NOMO-1 treated with DMSO at 0.1 percent for 48 hours (cell line): ENCODE measurements at regions not wholly inside any gene's neighbourhood (a gene's known extent, or its start where the extent isn't known, plus 50 kb on each side); places are given as distances from the start of the nearest gene placed in this dataset.

Source experiments
- DNase-seq: peaks from one replicate; lab custom pipeline; 2025; ENCODE audit not compliant: unreplicated experiment; lab: John Stamatoyannopoulos, UW

DNA sequence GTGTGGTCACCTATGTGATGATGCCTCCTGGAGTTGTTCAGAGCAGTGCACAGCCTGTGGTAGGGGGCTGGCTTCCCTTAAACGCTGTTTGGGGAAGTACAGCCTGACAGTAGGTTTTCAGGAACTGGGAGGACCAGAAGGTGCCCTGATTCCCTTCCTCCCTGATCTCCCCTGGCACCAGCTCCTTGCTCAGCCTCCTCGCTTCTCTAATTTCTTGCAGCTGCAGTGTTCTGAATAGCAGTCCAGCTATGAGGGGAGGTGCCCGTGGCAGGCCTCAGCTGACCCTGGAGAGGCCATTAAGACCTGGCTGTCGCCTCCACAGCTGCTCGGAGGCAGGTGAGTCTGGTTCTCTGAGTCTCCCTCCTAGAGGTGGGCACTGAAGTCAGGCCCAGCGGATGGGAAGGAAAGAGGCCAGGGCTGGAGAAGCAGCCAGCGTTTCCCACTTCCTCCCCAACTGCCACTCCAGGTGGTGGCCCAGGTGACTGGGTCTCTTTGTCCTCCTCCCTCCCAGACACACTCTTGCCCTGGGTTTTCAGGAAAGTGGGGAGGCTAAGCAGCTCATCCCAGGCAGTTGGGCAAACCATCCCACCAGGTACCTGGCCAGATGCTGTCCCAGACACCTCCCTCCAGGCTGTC lies 52.0 kb upstream of the RPL11 start:
- no peak for DNase-seq

DNA sequence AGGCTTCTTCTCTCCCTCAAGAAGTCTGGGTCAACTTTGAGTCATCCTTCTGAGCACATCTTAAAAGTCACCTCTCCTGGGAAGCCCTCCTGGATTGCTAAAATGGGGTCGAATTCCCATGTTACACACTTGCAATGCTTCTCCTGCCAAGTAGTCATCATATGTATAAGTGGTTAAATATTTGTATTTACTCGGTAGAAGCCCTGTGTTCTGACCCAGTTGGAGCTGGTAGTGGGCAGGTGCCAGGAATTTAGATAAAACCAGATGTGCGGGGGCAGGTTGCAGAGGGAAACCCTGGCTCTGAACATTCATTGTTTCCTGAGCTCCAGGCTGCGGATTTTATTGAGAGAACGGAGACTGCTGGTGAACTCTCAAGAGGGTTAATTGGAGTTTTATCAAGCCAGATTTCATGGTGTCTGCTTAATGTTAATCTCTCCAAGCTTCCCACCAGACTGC lies 52.8 kb upstream of the RPL11 start:
- DNase-seq, result no peak

DNA sequence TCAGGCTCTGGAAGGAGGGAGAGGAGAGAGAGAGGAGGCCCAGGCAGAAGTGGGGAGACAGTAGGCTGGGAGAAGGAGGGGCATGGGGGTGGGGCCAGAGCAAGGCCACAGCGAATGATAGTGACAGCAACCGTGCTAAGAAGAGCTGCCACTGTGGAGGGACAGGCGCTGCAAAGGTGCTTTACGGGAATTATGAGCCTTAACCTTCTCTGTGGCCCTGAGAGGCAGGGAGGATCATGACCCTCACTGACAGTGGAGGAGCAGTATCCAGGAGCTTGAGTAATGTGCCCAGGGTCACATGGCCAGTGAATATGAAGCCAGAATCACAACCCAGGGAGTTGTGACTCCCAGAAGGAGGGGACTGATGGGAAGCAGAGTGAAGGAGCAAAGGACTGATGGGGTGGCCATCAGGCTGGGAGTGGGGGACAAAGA lies 53.4 kb upstream of the RPL11 start:
- no peak for DNase-seq

DNA sequence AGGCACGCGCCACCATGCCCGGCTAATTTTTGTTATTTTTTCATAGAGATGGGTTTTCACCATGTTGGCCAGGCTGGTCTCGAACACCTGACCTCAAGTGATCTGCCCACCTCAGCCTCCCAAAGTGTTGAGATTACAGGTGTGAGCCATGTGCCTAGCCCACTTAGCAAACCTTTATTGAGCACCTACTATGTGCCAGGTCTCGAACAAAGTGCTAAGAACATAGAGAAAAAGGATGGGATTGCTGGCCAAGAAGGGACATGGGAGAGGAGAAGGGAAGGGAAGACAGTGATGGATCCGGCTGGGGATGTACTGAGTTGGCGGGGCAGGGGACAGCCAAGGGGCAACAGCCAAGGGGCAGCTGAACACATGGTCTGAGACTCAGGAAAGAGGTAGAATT lies 55.6 kb upstream of the RPL11 start:
- DNase-seq, result no peak

DNA sequence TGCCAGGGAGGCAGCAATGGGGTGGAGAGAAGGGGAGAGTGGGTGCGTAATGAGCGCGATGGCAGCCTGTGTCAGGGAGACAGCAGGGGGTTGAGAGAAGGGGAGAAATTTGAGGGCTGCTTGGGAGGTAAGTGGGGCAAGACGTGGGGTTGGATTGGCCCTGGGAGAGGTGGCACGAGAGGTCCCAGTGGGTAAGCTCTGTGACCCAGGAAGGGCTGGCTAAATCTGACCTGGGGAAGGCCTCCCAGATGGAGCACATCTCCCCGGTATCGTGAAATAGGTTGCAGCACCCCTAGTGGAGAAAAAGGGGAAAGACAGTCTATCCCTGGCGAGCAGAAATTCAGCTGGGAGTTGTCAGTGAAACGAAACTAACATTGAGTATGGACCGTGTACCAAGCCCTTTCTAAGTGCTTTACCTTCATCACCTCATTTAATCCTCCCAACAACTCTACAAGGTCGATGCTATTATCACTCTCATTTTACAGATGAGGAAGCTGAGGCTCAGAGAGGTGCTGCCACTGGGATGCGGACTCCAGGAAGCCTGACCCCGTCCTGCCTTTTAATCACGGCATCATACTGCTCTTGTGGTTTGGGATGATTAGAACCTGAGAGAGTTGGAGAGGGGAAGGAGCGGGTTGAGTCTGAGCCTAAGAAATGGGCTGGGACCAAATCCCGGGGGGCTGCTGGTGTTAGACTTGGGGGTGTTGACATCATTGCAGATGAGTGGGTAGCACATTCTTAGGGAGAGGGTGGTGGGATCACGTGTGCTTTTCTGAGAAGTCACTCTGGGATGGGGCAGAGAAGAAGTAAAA lies 56.6 kb upstream of the RPL11 start:
- DNase-seq, result peak; percentile 67

DNA sequence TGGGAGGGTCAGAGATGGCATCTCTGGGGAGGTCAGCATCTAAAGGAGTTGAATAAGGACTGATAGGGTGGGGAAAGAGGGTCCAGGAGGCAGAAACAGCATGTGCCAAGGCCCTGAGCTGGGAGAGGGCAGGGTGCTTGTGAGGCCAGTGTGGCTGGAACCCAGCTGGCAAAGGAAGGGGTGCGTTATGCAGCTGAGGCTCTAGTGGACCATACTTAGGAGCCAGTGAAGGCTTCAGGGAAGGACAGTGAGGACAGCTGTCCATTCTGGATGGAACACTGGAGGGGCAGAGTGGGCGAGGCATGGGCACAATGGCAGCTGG lies 57.1 kb upstream of the RPL11 start:
- DNase-seq, result no peak

DNA sequence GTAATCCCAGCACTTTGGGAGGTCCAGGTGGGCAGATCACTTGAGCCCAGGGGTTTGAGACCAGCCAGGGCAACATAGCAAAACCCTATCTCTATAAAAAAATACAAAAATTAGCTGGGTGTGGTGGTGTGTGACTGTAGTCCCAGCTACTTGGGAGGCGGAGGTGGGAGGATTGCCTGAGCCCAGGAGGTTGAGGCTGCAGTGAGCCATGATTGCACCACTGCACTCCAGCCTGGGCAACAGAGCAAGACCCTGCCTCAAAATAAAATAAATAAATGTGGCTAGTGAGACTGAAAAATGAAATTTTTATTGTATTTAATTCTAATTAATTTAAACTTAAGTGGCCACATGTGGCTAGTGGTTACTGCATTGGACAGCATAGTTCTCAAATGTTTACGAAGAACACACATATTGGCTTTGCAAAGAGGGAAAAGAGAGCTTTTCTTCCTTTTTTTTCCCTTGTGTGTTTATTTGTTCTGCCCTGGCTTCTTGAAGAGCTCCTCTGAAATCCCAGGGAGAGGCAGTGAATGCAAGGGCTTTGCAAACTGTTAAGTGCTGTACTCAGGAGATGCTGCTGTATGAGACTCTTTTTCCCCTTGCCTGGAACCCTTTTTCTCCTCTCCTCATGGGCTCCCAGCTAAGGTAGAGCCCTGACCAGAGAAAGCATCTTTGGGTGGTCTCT lies 59.0 kb upstream of the RPL11 start:
- DNase-seq, result no peak

DNA sequence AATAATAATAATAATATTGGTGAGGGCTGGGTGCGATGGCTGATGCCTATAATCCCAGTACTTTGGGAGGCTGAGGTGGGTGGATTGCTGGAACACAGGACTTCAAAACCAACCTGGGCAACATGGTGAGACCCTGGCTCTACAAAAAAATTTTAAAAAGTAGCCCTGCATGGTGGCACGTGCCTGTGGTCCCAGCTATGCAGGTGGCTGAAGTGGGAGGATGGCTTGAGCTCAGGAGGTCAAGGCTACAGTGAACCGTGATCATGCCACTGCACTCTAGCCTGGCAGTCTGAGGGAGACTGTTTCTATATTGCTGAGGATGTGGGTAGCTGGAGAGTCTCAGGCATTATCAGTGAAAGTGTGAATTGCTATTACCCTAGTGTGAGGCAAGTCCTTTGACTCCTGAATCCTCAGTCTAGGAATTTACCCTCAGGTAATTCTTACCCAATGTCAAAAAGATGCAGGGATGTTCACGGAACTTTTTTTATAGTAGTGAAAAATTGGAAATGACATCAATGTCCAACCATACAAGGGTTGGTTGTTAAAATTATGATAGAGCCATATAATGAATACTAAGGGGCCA lies 61.8 kb upstream of the RPL11 start:
- DNase-seq, result no peak

DNA sequence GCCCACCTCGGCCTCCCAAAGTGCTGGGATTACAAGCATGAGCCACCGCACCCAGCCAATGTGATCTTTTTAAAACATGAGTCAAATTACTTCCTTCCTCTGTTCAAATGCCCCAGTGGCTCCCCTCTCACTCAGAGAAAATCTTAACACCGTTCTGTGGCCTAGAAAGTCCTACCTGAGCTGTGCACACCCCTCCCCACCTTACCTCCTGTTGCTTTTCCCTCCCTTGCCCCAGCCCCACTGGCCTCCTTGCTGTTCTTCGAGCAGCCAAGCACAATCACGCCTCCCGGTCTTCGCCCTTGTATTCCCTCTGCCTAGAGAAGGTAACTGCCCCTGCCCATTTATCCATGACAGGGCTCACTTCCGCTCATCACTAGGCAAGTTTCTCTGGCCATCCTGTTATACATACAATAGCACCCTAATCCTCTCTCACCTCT lies 62.6 kb upstream of the RPL11 start:
- no peak for DNase-seq

DNA sequence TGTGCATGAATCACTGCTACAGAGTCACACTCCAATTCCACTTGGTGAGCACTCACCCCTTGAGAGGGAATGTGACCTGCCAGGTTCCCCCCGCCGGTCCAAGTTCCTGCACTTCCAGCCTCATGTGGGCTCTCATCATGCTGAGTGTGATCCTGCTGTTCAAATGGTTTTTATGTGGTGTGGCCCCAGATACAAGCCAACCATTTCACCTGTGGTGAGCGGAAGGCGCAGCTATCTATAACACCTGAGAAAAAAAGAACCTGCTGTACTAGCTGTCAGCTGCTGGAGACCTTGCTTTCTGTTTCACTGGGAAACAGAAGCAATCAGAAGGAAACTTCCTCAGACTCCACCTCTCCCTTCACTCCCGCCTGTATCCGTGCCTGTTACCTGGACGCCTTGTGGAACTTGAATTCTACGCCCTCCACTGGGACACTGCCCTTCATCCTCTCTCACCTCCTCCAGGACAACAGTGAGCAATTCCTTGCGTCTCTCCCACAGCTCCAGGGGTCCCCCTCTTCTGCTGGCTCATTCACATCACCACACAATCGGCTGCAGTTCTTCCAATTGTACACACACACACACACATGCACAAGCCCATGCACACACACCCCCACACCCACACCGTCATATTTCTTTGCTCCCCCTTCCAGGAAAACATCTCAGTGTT lies 64.4 kb upstream of the RPL11 start:
- no peak for DNase-seq

DNA sequence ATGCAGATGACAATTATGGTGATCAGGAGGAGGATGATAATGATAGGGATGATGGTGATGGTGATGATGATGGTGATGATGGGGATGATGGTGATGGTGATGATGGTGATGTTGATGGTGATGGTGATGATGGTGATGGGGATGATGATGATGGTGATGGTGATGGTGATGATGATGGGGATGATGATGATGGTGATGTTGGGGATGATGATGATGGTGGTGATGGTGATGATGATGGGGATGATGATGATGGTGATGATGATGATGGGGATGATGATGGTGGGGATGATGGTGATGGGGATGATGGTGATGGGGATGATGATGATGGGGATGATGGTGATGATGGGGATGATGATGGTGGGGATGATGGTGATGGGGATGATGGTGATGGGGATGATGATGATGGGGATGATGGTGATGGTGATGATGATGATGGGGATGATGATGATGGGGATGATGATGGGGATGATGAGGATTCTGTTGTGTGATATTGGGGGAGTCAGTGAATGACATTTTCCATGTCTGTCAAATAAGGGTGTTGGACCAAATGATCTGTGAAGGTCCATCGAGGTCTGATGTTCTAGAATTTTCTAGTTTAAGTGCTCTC lies 65.6 kb upstream of the RPL11 start:
- DNase-seq, result no peak

DNA sequence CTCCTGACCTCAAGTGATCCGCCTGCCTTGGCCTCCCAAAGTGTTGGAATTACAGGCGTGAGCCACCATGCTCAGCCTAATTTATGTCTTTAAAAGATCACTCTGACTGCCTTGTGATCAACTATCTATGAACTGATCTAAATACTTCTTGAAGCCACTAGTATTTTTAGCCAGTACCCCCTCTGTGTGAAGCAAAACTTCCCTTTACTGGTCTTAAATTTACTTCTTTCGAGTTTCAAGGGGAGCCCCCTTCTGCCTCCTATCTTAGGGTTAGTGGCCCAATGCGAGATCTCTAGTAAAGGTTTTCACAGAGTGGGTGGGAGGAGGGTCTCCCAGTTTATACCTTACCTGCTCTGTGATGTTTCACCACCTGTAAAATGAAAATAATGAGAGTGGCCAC lies 66.1 kb upstream of the RPL11 start:
- no peak for DNase-seq

DNA sequence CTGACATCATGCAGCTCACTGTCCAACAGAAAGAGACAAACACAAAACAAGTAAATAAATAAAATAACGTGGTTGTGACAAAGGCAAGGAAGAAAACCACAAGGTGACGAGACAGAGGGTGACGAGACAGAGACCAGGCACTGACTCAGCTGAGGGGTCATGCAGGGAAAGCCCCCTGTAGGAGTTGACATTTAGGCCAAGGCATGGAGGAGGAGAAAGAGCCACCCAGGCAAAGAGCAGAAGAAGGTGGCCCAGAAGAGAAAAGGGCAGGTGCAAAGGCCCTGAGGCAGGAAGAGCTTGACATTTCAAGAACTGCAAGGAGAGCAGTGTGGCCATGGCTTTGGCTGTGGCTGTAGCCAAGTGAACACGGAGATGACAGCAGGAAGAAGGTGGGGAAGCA lies 65.1 kb upstream of the ID3 start:
- no peak for DNase-seq

DNA sequence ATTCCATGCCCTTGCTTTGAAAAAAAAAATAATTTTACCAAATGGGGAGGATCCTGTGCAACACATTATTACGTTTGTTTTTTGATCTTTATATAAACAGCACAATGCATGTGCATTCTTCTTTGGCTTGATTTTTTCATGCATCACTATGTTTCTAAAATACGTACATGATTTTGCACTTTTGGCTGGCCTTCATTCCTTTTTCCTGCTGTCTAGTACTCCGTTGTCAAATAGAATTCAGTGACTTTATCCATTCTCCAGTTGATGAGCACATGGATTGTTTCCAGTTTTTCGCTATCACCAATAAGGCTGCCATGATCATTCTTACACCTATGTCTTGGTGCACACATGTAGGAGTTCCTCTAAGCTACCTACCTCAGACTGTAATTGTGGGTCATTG lies 63.0 kb upstream of the ID3 start:
- DNase-seq, result no peak

DNA sequence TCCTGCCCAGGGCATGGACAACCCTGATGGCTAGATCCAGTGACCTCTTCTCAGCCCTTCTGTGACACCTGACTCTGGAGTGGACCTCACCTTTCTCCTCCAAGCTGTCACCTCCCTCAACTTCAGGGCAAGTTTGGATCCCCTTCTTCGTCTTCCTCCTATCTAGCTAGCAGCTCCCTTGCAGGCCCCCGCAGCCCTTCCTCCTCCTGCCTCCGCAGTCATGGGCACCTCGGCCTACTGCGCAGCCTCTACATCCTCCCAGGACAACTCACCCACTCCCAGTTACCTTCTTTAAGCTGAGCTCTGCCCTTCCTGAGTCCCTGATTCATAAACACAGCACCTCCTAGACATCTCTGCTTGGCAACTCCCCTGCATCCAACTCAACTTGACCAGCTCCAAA lies 61.3 kb upstream of the ID3 start:
- no peak for DNase-seq

DNA sequence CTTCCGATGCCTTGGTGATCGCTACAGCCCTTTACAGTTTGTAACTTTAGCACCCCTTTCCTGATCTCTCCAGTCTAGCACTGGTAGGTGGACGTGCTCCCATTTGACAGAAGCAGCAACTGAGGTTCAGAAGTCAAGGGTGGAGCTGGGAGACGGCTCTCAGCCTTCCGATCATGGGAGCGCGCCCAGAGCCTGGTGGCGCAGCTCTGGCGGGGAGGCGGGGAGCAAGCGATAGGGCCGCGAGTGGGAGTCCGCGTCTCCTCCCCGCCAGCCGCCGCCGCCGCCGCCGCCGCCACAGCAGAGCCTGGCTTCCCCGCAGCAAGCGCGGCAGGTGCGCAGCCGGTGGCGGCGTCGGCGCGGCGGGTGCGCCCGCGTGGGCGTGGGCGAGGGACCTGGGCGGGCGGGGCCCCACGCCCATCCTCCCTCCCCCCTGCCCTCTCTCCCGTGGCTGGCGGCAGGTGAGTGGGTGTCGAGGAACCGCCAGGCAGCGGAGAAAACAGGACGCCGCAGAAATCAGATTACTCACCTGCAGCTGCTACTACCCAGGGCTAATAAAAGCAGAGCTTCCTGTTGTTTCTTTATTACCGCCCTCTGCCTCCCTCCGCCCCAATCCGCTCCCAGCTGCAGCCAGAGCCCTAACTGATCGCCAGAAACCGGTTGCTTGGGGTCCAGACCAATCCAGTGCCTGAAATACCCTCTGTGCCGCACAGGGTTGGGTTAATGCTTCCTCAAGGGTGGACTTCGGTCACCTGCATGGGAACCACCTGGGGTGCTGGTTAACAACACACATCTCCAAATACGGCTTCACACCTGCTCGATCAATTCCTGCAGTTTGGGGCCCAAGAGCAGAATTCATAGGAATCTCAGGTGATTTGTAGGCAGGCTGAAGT lies 60.2 kb upstream of the ID3 start:
- peak; percentile 28 for DNase-seq

DNA sequence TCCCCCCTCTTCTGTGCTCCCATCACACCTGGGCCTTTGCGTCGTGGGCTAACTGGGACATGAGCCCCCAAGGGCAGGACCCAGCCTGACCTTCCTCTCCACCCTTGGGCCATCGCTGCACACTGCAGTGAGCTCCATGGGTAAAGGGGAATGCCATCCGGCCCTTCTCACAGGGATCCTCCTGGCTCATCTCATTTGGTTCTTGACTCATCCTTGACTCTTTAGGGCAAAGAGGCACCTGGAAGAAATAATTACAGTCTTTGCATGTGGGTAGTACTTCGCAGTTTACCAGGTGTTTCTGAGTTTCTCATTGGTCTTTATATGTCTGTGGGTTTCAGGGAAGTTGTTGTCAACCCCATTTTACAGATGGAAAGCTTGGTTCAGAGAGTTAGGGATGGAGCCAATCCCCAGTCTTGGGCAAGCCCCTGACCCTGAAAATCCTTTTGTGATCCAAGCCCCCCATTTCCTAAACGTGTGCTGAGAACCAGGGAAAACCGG lies 59.3 kb upstream of the ID3 start:
- DNase-seq, result no peak

DNA sequence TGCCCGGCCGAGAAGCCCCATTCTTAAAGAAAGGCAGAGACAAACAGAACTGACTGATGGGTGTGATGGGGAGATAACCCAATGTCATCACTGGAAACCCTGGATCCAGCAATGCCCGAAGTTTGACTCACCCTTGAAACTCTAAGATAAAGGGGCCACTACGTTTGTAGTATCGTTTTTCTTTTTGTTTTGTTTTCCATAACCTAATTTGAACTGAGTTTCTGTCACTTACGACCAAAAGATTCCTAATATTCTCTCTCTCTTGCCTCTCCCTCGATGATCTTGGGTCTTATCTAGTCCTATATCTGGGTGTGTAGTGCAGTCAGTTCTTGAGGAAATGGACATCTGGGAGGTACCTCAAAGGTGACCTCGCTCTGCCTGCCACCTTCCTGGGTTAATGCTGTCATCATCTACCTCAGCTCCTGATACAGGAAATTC lies 57.8 kb upstream of the ID3 start:
- DNase-seq, result no peak

DNA sequence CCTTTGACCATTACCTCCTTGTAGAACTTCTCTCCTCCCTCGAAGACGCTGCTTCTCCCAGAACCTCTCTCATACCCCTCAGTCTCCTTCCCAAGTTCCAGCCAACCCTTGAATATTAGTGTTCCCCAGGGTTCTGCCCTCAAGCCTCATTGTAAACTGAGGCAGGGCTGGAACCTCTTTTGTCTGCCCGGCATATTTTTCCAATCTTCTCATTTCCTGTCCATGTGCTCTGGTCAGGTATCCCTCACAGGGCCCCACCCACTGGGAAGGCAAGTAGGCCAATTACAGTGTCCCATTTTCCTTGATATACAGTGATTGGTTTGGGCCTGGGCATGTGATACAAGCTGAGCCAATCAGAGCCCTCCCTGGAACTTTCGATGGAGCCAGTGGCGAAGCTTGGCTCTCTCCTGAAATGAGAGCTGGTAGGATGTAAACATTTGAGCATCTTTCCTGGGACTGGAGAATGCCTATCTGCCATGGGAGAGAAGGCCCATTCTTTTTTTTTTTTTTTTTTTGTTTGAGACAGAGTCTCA lies 57.1 kb upstream of the ID3 start:
- no peak for DNase-seq
